ENCODE measurements at regions not wholly inside any gene's neighbourhood (a gene's known extent, or its start where the extent isn't known, plus 50 kb on each side); places are given as distances from the start of the nearest gene placed in this dataset.

DNA sequence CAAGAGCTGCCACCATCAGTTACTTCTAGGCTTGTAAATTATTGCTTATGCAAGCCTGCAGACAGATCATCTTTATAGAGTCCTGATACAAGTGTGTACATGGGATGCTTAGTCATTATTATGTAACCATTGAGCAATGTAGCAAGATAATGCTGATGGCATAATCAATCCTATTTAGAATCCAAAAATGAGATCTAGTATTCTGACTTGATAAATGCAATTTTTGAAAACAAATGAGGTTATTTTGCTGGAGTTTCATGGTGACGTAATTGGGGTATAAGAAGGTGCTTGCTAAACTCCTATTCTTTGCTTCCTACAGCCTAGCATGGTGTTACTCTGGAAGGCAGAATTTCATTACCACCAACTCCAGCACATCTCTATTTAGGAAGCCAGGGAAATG lies 801.7 kb upstream of the PRMT6 start:
- H3K9me3 Mint-ChIP-seq (ENCODE audit: unreplicated experiment), result peaks cover 8% of the 10 kb centered on the region
- no peaks in the 10 kb centered on the region for H3K27me3 Mint-ChIP-seq (ENCODE audit: insufficient read depth, unreplicated experiment)
- intact Hi-C loops (cut with micrococcal nuclease), result loop anchor here (2.0 kb wide), 1 partner anchor 38 kb away; no protein-coding TSS in a partner anchor
- POLR2A ChIA-PET, result no interaction called here
- TF ChIP-seq, protein P1, sequence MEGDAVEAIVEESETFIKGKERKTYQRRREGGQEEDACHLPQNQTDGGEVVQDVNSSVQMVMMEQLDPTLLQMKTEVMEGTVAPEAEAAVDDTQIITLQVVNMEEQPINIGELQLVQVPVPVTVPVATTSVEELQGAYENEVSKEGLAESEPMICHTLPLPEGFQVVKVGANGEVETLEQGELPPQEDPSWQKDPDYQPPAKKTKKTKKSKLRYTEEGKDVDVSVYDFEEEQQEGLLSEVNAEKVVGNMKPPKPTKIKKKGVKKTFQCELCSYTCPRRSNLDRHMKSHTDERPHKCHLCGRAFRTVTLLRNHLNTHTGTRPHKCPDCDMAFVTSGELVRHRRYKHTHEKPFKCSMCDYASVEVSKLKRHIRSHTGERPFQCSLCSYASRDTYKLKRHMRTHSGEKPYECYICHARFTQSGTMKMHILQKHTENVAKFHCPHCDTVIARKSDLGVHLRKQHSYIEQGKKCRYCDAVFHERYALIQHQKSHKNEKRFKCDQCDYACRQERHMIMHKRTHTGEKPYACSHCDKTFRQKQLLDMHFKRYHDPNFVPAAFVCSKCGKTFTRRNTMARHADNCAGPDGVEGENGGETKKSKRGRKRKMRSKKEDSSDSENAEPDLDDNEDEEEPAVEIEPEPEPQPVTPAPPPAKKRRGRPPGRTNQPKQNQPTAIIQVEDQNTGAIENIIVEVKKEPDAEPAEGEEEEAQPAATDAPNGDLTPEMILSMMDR (IDR thresholded peaks at IDR 0.05; ENCODE audit: unreplicated experiment), result no peak
- no peaks in the 10 kb centered on the region for H3K36me3 Mint-ChIP-seq (ENCODE audit: insufficient read depth, unreplicated experiment)
- no TSS peak for BruUV-seq (replicated peaks)
- H3K27ac Mint-ChIP-seq (ENCODE audit: low read depth, unreplicated experiment), result no peak overlapping the region
- peak; percentile 49 for DNase-seq (ENCODE audit: unreplicated experiment)
- no peaks in the 10 kb centered on the region for H3K4me1 Mint-ChIP-seq (ENCODE audit: insufficient read depth, unreplicated experiment)
- CTCF ChIA-PET, result interaction anchor here (0.6 kb wide), 1 partner anchor 367 kb away, joined by 3 read pairs; no protein-coding TSS in a partner anchor
- no peak overlapping the region for H3K4me3 Mint-ChIP-seq (ENCODE audit: unreplicated experiment)

DNA sequence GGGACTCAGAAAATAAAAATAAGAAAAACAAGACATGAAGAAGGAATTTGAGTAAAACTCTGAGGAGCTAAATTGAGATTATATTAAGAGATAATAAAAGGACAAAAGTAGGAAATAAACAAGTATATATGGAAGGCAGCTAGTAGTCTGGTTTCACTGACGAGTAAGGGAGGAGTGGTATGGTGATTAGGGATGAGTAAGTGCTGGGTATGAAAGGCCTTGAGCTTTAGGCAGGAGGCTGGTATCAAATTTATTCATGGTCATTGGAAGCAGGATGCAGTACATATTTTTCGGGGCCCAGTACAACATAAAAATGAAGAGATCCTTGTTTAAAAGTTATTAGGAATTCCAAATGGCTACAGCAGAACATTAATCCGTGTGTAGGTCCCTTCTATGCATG lies 789.7 kb upstream of the PRMT6 start:
- POLR2A ChIA-PET, result interaction anchor here (0.6 kb wide), 1 partner anchor 146 kb away, joined by 3 read pairs; no protein-coding TSS in a partner anchor
- Mint-ChIP-seq H3K9me3 (ENCODE audit: unreplicated experiment) (peaks cover 12% of the 10 kb centered on the region), H3K4me3 (ENCODE audit: unreplicated experiment) (no peak overlapping the region), H3K27me3 (ENCODE audit: insufficient read depth, unreplicated experiment) (no peaks in the 10 kb centered on the region), H3K36me3 (ENCODE audit: insufficient read depth, unreplicated experiment) (no peaks in the 10 kb centered on the region), H3K27ac (ENCODE audit: low read depth, unreplicated experiment) (peak overlapping the region; percentile 82), H3K4me1 (ENCODE audit: insufficient read depth, unreplicated experiment) (peaks cover 10% of the 10 kb centered on the region)
- TF ChIP-seq, protein P1 (IDR thresholded peaks at IDR 0.05; ENCODE audit: unreplicated experiment), result no peak
- CTCF ChIA-PET, result interaction anchor here (0.7 to 1.8 kb wide), 3 partner anchors 10 to 11 kb away, joined by 3 to 5 read pairs (median 3); no protein-coding TSS in a partner anchor
- intact Hi-C loops (cut with micrococcal nuclease), result loop anchor here (5.0 kb wide), 3 partner anchors 244 to 1484 kb away; no protein-coding TSS in a partner anchor
- no TSS peak for BruUV-seq (replicated peaks)
- peak; percentile 21 for DNase-seq (ENCODE audit: unreplicated experiment)

- TF ChIP-seq, protein P1 (IDR thresholded peaks at IDR 0.05; ENCODE audit: unreplicated experiment), result peak; percentile 49
- BruUV-seq (replicated peaks), result no TSS peak
- DNase-seq (ENCODE audit: unreplicated experiment), result peak; percentile 71
- Mint-ChIP-seq H3K4me1 (ENCODE audit: insufficient read depth, unreplicated experiment) (peaks cover 10% of the 10 kb centered on the region), H3K27ac (ENCODE audit: low read depth, unreplicated experiment) (no peak overlapping the region), H3K27me3 (ENCODE audit: insufficient read depth, unreplicated experiment) (no peaks in the 10 kb centered on the region), H3K36me3 (ENCODE audit: insufficient read depth, unreplicated experiment) (no peaks in the 10 kb centered on the region), H3K9me3 (ENCODE audit: unreplicated experiment) (peaks cover 10% of the 10 kb centered on the region), H3K4me3 (ENCODE audit: unreplicated experiment) (no peak overlapping the region)
- intact Hi-C loops (cut with micrococcal nuclease), result loop anchor here (5.0 kb wide), 3 partner anchors 246 to 1486 kb away; no protein-coding TSS in a partner anchor
- POLR2A ChIA-PET, result no interaction called here
- CTCF ChIA-PET, result interaction anchor here (0.6 to 1.8 kb wide), 12 partner anchors 9 to 1488 kb away, joined by 3 to 5 read pairs (median 3); no protein-coding TSS in a partner anchor
Observed at GRCh38 chr1:106268070-106268469, 788.4 kb upstream of the PRMT6 start.

- peak overlapping the region; percentile 61 for H3K27ac Mint-ChIP-seq (ENCODE audit: low read depth, unreplicated experiment)
- ChIA-PET CTCF (interaction anchor here (0.6 to 1.1 kb wide), 3 partner anchors 9 to 422 kb away, joined by 3 read pairs; no protein-coding TSS in a partner anchor), POLR2A (interaction anchor here (0.6 kb wide), 1 partner anchor 11 kb away, joined by 3 read pairs; no protein-coding TSS in a partner anchor)
- H3K4me1 Mint-ChIP-seq (ENCODE audit: insufficient read depth, unreplicated experiment), result no peaks in the 10 kb centered on the region
- intact Hi-C loops (cut with micrococcal nuclease), result no loop called here
- no peak for DNase-seq (ENCODE audit: unreplicated experiment)
- TF ChIP-seq, protein P1 (IDR thresholded peaks at IDR 0.05; ENCODE audit: unreplicated experiment), result no peak
- no peaks in the 10 kb centered on the region for H3K27me3 Mint-ChIP-seq (ENCODE audit: insufficient read depth, unreplicated experiment)
- no TSS peak for BruUV-seq (replicated peaks)
- no peak overlapping the region for H3K4me3 Mint-ChIP-seq (ENCODE audit: unreplicated experiment)
- H3K36me3 Mint-ChIP-seq (ENCODE audit: insufficient read depth, unreplicated experiment), result no peaks in the 10 kb centered on the region
- peaks cover 4% of the 10 kb centered on the region for H3K9me3 Mint-ChIP-seq (ENCODE audit: unreplicated experiment)
Observed at GRCh38 chr1:106276871-106277270, 779.6 kb upstream of the PRMT6 start.

All from MCF 10A (cell line).